Kidney epithelial cell (primary cell): ENCODE measurements at regions not wholly inside any gene's neighbourhood (a gene's known extent, or its start where the extent isn't known, plus 50 kb on each side); places are given as distances from the start of the nearest gene placed in this dataset.
A peak's percentile ranks its signal among the peaks of the same experiment; 100 is the strongest.
"Not testable (repeated sequence)": the region's sequence is repeated elsewhere in the genome, so short reads cannot be mapped to it uniquely, and the experiment has no call there.

ENCODE experiments used
- DNase-seq: peaks from one replicate; pipeline ENCODE4 v3.0.0-alpha.2; 2010; ENCODE audit warnings: low read depth
- H3K27me3 ChIP-seq: 2 replicates; pipeline ENCODE4 v1.6.0; 2011; ENCODE audit warnings: low read length; ENCODE audit not compliant: control insufficient read depth, insufficient read depth
- H3K36me3 ChIP-seq: 2 replicates; pipeline ENCODE4 v1.5.1; 2011; ENCODE audit warnings: low read length; ENCODE audit not compliant: control insufficient read depth, insufficient read depth
- H3K4me3 ChIP-seq: 2 replicates; pipeline ENCODE4 v1.5.1; 2011; ENCODE audit warnings: low read depth, mild to moderate bottlenecking, control low read depth, low read length
- CTCF ChIP-seq: IDR thresholded peaks from 2 replicates; pipeline ENCODE4 v1.5.1; 2011; ENCODE audit warnings: mild to moderate bottlenecking, moderate library complexity, low read length, control low read depth, inconsistent platforms; ENCODE audit not compliant: insufficient read depth, poor library complexity, severe bottlenecking

GRCh38 chr10:33596422-33596821, 262.0 kb upstream of the NRP1 start:
- H3K4me3 ChIP-seq = no peak overlapping the region
- H3K36me3 ChIP-seq = no peaks in the 10 kb centered on the region
- TF ChIP-seq CTCF = no peak
- DNase-seq = no peak
- no peaks in the 10 kb centered on the region for H3K27me3 ChIP-seq

- H3K4me3 ChIP-seq = no peak overlapping the region
- no peaks in the 10 kb centered on the region for H3K27me3 ChIP-seq
- TF ChIP-seq CTCF = no peak
- H3K36me3 ChIP-seq = no peaks in the 10 kb centered on the region
- DNase-seq = peak; percentile 16
Observed at GRCh38 chr10:33594475-33594874, 260.0 kb upstream of the NRP1 start.

- Histone ChIP-seq H3K27me3 (no peaks in the 10 kb centered on the region), H3K36me3 (no peaks in the 10 kb centered on the region), H3K4me3 (no peak overlapping the region)
- TF ChIP-seq CTCF = no peak
- DNase-seq = no peak
Observed at GRCh38 chr10:33588974-33589600, 254.6 kb upstream of the NRP1 start.

GRCh38 chr10:33584596-33584995, 250.1 kb upstream of the NRP1 start:
- not testable (repeated sequence) for DNase-seq, H3K27me3 ChIP-seq, H3K4me3 ChIP-seq, H3K36me3 ChIP-seq

- H3K36me3 ChIP-seq = no peaks in the 10 kb centered on the region
- TF ChIP-seq CTCF = no peak
- H3K4me3 ChIP-seq = no peak overlapping the region
- H3K27me3 ChIP-seq = no peaks in the 10 kb centered on the region
- no peak for DNase-seq
Observed at GRCh38 chr10:33579996-33580395, 245.5 kb upstream of the NRP1 start.

GRCh38 chr10:33573606-33574005, 239.1 kb upstream of the NRP1 start:
- no peak for TF ChIP-seq CTCF
- Histone ChIP-seq H3K27me3 (no peaks in the 10 kb centered on the region), H3K4me3 (no peak overlapping the region), H3K36me3 (no peaks in the 10 kb centered on the region)
- DNase-seq = no peak
